Activated T-cell treated with anti-CD3 and anti-CD28 coated beads for 48 hours (primary cell): ENCODE measurements at regions not wholly inside any gene's neighbourhood (a gene's known extent, or its start where the extent isn't known, plus 50 kb on each side); places are given as distances from the start of the nearest gene placed in this dataset.
"Not testable (repeated sequence)": the region's sequence is repeated elsewhere in the genome, so short reads cannot be mapped to it uniquely, and the experiment has no call there.

ENCODE experiments used
- DNase-seq: peaks from one replicate; pipeline ENCODE4 v3.0.0-alpha.2; 2020; ENCODE audit warnings: low read depth

DNA sequence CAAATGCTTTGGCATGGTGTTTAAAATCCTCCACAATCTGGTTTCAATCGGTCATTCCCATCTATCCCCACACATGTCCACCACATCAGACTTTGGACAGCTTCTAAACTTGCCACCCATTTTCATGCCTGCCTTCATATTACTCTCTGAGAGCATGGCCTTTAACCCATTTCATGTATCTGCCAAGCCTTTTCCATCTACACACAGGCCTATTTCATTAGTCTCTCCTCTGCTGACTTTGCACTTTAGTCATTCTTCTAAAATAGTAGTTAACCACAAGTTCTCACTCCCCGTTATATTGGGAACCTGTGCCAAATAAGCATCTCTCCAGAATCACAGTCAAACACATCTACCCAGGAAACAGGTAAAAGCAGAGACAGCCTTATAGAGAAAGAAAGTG is 142.2 kb downstream of the MZT1 start:
- DNase-seq = no peak

DNA sequence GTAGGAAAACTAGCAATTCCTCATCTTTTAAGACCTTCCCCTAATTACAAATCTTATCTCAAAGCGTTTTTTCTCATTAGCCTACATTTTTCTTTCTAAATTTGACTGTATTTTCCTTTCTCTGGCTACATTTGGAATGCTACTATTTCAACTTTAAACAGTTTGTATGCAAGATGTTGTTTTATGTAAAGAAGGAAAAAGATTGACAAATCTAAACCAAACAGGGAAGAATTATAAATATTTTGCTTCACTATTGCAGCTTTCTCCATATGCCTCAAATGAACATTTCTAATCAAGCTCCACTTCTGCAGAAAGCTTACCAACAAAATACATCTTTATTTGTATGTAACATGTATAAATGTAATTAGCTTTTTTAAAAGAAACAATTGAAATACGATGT is 156.2 kb downstream of the MZT1 start:
- DNase-seq = no peak

DNA sequence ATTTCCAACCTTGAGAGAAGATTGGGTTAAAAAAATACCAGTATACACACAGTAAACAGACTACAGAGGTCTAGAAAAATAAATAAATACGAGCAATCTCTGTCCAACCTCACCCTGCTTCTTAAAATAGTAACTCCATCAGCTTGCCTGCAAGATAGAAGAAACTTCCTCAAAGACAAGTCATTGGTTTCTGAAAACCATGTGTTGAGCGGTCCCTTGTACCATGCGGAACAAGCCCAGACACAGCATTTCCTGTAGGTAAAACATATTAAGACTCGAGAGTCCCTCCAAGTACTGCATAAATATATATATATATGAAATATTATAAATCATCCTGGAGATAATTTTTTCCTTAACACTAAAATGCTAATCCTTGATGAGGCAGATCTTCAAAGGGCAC is 157.4 kb downstream of the MZT1 start:
- no peak for DNase-seq

- no peak for DNase-seq
Measured at GRCh38 chr13:72567566-72567965, 159.9 kb downstream of the MZT1 start.

DNA sequence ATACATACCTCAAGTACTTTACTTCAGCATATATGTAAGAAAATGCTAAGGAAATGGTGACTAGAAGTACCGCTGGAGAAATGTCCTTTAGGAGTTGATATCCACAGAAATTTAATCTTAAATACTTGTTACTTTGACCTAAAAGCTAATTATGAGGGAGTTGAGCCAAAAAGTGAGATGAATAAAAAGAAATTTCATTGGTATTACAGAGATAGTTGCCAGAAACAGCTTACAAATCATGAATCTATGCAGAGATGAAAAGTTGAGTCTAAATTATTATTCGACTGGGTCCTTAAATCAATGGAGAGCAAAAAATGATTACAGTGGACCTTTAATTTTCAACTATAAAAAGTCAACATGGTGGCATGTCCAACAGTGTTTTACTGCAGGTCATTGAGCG is 160.9 kb downstream of the MZT1 start:
- DNase-seq = no peak

GRCh38 chr13:72565893-72566292 is 161.5 kb downstream of the MZT1 start:
- no peak for DNase-seq

DNA sequence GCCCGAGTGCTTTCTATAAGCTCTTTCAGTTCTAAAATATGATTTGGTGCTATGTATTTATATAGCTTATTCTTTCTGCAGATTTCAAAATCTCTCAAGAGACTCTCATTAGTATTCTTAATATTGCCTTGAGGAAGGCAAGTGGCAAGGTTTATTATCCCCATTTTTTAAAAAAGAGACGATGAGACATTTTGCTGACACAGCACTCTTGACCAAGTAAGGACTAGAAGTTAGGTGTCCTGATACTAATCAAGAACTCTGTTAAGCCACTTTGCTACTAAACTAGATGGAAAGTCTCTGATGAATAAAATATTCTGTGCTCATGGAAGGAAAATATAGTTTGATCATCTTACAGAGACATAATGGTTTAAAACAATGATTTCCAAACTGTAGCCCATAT is 164.7 kb downstream of the MZT1 start:
- no peak for DNase-seq

- DNase-seq = no peak
Measured at GRCh38 chr13:72561791-72562190, 165.6 kb downstream of the MZT1 start.

- no peak for DNase-seq
Measured at GRCh38 chr13:72559716-72560115, 167.7 kb downstream of the MZT1 start.

- no peak for DNase-seq
Measured at GRCh38 chr13:72556945-72557344, 170.5 kb downstream of the MZT1 start.

GRCh38 chr13:72555601-72556000 is 171.8 kb downstream of the MZT1 start:
- no peak for DNase-seq

- DNase-seq = no peak
Measured at GRCh38 chr13:72552731-72553130, 174.7 kb downstream of the MZT1 start.

DNA sequence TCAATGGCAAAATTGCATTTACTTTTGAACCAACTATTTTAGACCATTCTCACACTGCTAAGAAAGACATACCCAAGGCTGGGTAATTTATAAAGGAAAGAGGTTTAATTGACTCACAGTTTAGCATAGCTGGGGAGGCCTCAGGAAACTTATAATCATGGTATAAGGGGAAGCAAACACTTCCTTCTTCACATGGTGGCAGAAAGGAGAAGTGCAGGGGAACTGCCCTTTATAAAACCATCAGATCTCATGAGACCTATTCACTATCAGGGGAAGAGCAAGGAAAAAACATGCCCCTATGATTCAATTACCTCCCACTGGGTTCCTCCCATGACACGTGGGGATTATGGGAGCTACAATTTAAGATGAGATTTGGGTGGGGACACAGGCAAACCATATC is 181.5 kb downstream of the MZT1 start:
- not testable (repeated sequence) for DNase-seq

DNA sequence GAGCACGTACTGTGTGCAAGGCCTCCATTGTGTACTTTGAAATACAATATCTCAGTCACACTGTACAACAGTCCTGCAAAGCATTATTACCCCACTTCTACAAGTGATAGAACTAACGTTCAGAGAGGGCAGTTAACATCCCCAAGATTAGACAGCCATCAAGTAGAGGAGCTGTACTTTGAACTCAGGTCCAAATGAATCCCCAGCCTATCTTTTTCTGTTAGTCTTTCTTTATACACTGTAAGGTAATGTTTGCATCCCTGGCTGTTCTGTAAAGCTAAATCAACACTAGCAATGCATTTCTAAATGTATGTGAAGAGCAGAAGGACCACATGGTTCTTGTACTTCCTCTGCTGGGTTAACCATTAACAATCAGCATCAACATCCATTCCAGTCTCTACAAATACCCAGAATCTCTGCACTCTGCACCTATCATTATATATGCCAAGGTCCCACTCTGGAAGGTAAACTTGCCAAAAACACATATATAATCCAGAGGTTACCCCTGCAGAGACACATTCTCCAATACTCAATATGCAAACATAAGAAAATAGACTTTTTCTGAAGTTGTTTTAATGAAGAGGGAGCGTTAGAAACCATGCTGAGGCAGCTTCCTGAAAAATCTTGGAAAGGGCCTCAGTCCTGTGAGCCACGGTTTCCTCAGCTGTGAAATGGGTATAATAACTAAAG is 182.3 kb downstream of the MZT1 start:
- DNase-seq = no peak

DNA sequence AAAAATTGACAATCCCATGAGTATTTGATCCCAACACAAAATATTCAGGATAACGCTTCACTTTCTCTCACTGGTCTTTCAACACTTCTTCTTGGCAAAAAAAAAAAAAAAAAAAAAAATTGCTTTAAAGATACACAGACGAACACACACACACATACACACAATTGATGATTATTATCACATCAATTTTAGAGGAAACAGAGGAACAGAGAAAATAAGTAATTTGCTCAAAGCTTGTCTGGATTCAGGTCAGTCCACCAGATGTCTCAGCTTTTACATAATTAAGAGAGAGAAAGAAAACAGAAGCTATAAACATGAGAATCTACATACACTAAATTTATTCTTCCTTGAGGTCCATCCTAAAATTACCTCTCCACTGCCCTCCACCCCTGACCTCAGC is 183.4 kb downstream of the MZT1 start:
- DNase-seq = no peak

DNA sequence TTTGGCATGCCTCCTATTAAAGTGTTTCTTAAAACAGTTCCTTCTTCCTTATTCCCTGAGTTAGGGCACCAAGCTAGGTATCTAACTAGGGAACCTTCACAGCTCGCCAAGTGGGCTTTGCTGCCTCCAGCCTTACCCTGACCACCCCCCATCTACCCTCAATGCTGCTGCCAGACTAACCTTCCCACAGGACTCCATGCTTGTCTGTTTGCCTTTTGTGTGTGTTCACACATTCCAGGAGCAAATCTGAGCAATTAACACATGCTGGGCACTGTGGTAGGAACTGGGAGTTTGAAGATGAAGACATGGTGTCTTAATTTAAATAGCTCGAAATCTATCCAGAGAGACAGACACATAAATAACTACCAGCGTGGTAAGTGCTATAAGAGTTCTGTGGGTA is 185.2 kb downstream of the MZT1 start:
- no peak for DNase-seq

GRCh38 chr13:72541674-72542073 is 185.8 kb downstream of the MZT1 start:
- no peak for DNase-seq

GRCh38 chr13:72540881-72541280 is 186.5 kb downstream of the MZT1 start:
- no peak for DNase-seq

DNA sequence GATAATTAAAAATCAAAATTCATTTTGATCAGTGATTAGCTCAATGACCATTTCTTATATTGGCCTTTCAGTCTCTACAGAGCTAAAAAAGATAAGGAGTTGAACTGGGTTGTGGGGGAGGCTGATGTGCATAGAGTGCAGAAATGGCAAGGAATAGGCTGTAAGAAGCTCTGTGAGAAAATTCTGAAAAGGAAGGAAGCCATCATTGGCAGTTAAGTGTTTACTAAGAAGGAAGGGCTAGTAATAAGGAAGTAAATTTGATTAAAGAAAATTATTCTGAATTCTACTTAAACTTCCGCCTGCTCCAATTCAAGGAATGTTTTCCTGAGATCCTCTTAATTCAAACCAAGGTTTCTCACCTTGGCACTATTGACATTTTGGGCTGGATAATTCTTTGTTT is 187.5 kb downstream of the MZT1 start:
- DNase-seq = no peak

DNA sequence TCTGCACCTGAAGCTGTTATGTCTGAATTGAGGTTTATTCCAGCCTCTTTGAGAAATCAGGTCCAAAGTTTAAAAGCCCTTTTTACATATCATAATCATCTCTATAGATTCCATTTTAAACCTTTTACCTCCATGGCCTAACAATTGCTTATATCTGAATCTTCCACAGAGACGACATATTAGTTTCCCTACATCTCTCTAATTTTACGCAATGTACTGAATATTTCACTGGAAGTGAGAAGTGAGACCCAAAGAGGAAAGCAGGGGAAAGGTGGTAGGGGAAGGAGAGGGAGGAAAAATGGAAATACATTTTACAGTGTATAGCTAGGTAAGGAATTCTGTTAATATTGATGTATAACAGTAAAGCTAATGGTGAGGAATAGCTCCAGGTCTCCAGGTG is 189.6 kb downstream of the MZT1 start:
- no peak for DNase-seq

GRCh38 chr13:72537395-72537780 is 190.0 kb downstream of the MZT1 start:
- no peak for DNase-seq

- no peak for DNase-seq
Measured at GRCh38 chr13:72536714-72537394, 190.6 kb downstream of the MZT1 start.

- DNase-seq = no peak
Measured at GRCh38 chr13:72534951-72535640, 192.3 kb downstream of the MZT1 start.

DNA sequence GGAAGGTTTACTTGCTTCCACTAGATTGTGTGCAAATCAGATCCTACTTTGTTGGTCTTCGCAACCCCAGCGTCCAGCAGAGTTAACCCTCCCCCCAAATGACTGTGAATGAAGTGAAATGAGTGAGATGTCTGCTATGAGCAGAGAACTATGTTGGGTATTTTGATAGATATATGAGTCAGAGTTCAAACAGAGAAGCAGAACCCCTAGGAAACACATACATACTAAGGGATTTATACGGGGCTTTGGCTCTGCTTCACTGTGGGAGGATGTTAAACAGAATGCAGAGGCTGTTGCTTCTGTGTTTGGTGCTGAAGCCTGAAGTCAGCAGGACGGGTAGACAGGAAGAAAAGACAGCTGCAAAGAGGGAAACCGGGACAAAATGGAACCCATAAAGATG is 197.0 kb downstream of the MZT1 start:
- no peak for DNase-seq
